Globus pallidus (tissue), 1 donor: ENCODE measurements at regions not wholly inside any gene's neighbourhood (a gene's known extent, or its start where the extent isn't known, plus 50 kb on each side); places are given as distances from the start of the nearest gene placed in this dataset.

Experiments used
- DNase-seq: peaks from one replicate; pipeline ENCODE4 v3.0.0-alpha.2; 2015; ENCODE audit warnings: low spot score

- no peak for DNase-seq
Measured at GRCh38 chr6:44049989-44050871, 77.0 kb downstream of the MRPL14 start.

GRCh38 chr6:44049163-44049988 is 77.9 kb downstream of the MRPL14 start:
- no peak for DNase-seq

- DNase-seq: no peak
Measured at GRCh38 chr6:44048277-44048676, 79.0 kb downstream of the MRPL14 start.

- DNase-seq: no peak
Measured at GRCh38 chr6:44047801-44048200, 79.5 kb downstream of the MRPL14 start.

- DNase-seq: no peak
Measured at GRCh38 chr6:44047179-44047546, 80.1 kb downstream of the MRPL14 start.

- no peak for DNase-seq
Measured at GRCh38 chr6:44046516-44047178, 80.6 kb downstream of the MRPL14 start.

GRCh38 chr6:44045672-44046015 is 81.6 kb downstream of the MRPL14 start:
- peak; percentile 87 for DNase-seq

GRCh38 chr6:44044940-44045671 is 82.1 kb downstream of the MRPL14 start:
- DNase-seq: no peak

- DNase-seq: no peak
Measured at GRCh38 chr6:44044154-44044539, 83.1 kb downstream of the MRPL14 start.

- peak; percentile 63 for DNase-seq
Measured at GRCh38 chr6:44043479-44044153, 83.6 kb downstream of the MRPL14 start.

GRCh38 chr6:44042989-44043478 is 84.2 kb downstream of the MRPL14 start:
- DNase-seq: no peak

GRCh38 chr6:44042261-44042988 is 84.8 kb downstream of the MRPL14 start:
- DNase-seq: no peak

- DNase-seq: no peak
Measured at GRCh38 chr6:44041461-44042260, 85.6 kb downstream of the MRPL14 start.

- DNase-seq: no peak
Measured at GRCh38 chr6:44040786-44041185, 86.5 kb downstream of the MRPL14 start.

GRCh38 chr6:44039839-44040350 is 87.4 kb downstream of the MRPL14 start:
- no peak for DNase-seq

- DNase-seq: no peak
Measured at GRCh38 chr6:44039191-44039719, 88.0 kb downstream of the MRPL14 start.

- DNase-seq: no peak
Measured at GRCh38 chr6:44038543-44039065, 88.6 kb downstream of the MRPL14 start.

GRCh38 chr6:44037847-44038542 is 89.3 kb downstream of the MRPL14 start:
- no peak for DNase-seq
